Tibial nerve (tissue), 4 donors: ENCODE measurements at regions not wholly inside any gene's neighbourhood (a gene's known extent, or its start where the extent isn't known, plus 50 kb on each side); places are given as distances from the start of the nearest gene placed in this dataset.

Experiments
- CTCF ChIP-seq, 5 experiments: fragments of 200-600 bp in 3 of 5; fragments of 450-650 bp in 2 of 5; sonication (generic) in 3 of 5; IDR thresholded peaks; one replicate each; pipeline ENCODE4 v1.5.1; 2016 to 2019; ENCODE audit warnings: antibody characterized with exemption in 5 of 5, mild to moderate bottlenecking in 3 of 5, moderate library complexity in 2 of 5
- EP300 ChIP-seq, 2 donors: sonication (generic); formaldehyde crosslinking; IDR thresholded peaks; one replicate each; pipeline ENCODE4 v1.6.1; 2017; ENCODE audit warnings: antibody characterized with exemption in 2 of 2, mild to moderate bottlenecking in 1 of 2
- POLR2A ChIP-seq, 2 donors: fragments of 450-650 bp; IDR thresholded peaks; one replicate each; pipeline ENCODE4 v1.6.1; 2017; ENCODE audit warnings: antibody characterized with exemption in 2 of 2, mild to moderate bottlenecking in 2 of 2, moderate library complexity in 2 of 2

GRCh38 chr11:11774928-11775327 is 66.8 kb upstream of the USP47 start:
- TF ChIP-seq CTCF (IDR thresholded peaks at IDR 0.05) (no peak), POLR2A (IDR thresholded peaks at IDR 0.05) (no peak), EP300 (IDR thresholded peaks at IDR 0.05) (no peak)
